ENCODE measurements at regions not wholly inside any gene's neighbourhood (a gene's known extent, or its start where the extent isn't known, plus 50 kb on each side); places are given as distances from the start of the nearest gene placed in this dataset.

DNA sequence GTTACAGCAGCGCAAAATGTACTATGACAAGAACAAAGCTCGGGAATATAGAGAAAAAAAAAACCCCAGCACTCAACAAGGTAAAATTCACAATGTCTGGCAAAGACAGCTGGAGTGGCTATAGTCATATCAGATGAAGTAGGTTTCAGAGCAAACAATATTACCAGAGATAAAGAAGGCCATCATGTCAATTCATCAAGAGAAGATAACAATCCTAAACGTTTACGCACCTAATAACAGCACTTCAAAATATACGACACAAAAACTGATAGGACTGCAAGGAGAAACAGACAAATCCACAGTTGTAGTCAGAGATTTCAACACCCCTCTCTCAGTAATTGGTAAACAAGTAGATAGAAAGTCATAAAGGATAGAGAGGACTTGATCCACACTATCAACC lies 455.2 kb downstream of the PTPRU start:
- no peaks in the 10 kb centered on the region for H3K27me3 ChIP-seq (ENCODE audit: insufficient read depth, low read length, poor library complexity, severe bottlenecking)
- no peaks in the 10 kb centered on the region for H3K36me3 ChIP-seq (ENCODE audit: insufficient read depth, low read length)
- H2AFZ ChIP-seq (ENCODE audit: low read length) = no peak overlapping the region
- no peak overlapping the region for H3K9ac ChIP-seq (ENCODE audit: low read depth, low read length, poor library complexity, severe bottlenecking)
- H4K20me1 ChIP-seq (ENCODE audit: insufficient read depth, low read length, poor library complexity, severe bottlenecking) = no peaks in the 10 kb centered on the region
- no peak overlapping the region for H3K4me3 ChIP-seq (ENCODE audit: low read length, poor library complexity, severe bottlenecking)
- TF ChIP-seq, protein P1, sequence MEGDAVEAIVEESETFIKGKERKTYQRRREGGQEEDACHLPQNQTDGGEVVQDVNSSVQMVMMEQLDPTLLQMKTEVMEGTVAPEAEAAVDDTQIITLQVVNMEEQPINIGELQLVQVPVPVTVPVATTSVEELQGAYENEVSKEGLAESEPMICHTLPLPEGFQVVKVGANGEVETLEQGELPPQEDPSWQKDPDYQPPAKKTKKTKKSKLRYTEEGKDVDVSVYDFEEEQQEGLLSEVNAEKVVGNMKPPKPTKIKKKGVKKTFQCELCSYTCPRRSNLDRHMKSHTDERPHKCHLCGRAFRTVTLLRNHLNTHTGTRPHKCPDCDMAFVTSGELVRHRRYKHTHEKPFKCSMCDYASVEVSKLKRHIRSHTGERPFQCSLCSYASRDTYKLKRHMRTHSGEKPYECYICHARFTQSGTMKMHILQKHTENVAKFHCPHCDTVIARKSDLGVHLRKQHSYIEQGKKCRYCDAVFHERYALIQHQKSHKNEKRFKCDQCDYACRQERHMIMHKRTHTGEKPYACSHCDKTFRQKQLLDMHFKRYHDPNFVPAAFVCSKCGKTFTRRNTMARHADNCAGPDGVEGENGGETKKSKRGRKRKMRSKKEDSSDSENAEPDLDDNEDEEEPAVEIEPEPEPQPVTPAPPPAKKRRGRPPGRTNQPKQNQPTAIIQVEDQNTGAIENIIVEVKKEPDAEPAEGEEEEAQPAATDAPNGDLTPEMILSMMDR (conservative IDR thresholded peaks at IDR 0.05; ENCODE audit: low read length) = no peak
- no peak for TF ChIP-seq EZH2phosphoT487 (IDR thresholded peaks at IDR 0.05; ENCODE audit: borderline replicate concordance)
- H3K9me3 ChIP-seq (ENCODE audit: insufficient read depth, low read depth, low read length) = no peaks in the 10 kb centered on the region
- no peaks in the 10 kb centered on the region for H3K9me2 ChIP-seq (replicated peaks; ENCODE audit: low read depth, low read length)
- H3K4me1 ChIP-seq (ENCODE audit: insufficient read depth, low read length, poor library complexity, severe bottlenecking) = no peaks in the 10 kb centered on the region
- H3K79me2 ChIP-seq (ENCODE audit: insufficient read depth, low read length) = no peaks in the 10 kb centered on the region
- H3K4me2 ChIP-seq (ENCODE audit: low read depth, low read length, poor library complexity, severe bottlenecking) = no peak overlapping the region
- H3F3A ChIP-seq (ENCODE audit: low read depth) = no peaks in the 10 kb centered on the region

DNA sequence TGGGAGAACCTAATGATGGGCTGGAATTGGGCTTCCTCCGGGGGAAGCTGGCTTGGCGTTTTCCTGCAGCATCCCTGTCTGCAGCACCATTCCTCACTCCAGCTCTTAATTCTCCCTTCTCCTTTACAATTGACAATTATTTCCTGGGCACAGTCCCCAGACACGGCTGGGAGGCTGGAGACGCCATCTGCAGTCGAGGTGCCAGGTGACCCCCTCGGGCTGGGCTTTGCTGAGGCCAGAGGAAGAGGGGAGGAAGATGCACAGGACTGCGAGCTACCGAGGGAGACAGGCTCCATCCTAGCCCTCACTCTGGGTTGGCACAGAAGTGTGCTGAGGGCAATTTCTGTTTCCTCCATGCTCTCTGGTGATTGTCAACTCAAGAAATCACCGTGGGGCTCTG lies 453.8 kb downstream of the PTPRU start:
- no peaks in the 10 kb centered on the region for H3K27me3 ChIP-seq (ENCODE audit: insufficient read depth, low read length, poor library complexity, severe bottlenecking)
- H3K4me2 ChIP-seq (ENCODE audit: low read depth, low read length, poor library complexity, severe bottlenecking) = no peak overlapping the region
- TF ChIP-seq EZH2phosphoT487 (IDR thresholded peaks at IDR 0.05; ENCODE audit: borderline replicate concordance) = no peak
- TF ChIP-seq, protein P1 (conservative IDR thresholded peaks at IDR 0.05; ENCODE audit: low read length) = no peak
- no peaks in the 10 kb centered on the region for H4K20me1 ChIP-seq (ENCODE audit: insufficient read depth, low read length, poor library complexity, severe bottlenecking)
- H3K79me2 ChIP-seq (ENCODE audit: insufficient read depth, low read length) = no peaks in the 10 kb centered on the region
- no peak overlapping the region for H3K4me3 ChIP-seq (ENCODE audit: low read length, poor library complexity, severe bottlenecking)
- H3F3A ChIP-seq (ENCODE audit: low read depth) = no peaks in the 10 kb centered on the region
- H3K9me3 ChIP-seq (ENCODE audit: insufficient read depth, low read depth, low read length) = no peaks in the 10 kb centered on the region
- no peaks in the 10 kb centered on the region for H3K9me2 ChIP-seq (replicated peaks; ENCODE audit: low read depth, low read length)
- H3K4me1 ChIP-seq (ENCODE audit: insufficient read depth, low read length, poor library complexity, severe bottlenecking) = no peaks in the 10 kb centered on the region
- H3K36me3 ChIP-seq (ENCODE audit: insufficient read depth, low read length) = no peaks in the 10 kb centered on the region
- no peak overlapping the region for H3K9ac ChIP-seq (ENCODE audit: low read depth, low read length, poor library complexity, severe bottlenecking)
- H2AFZ ChIP-seq (ENCODE audit: low read length) = no peak overlapping the region

DNA sequence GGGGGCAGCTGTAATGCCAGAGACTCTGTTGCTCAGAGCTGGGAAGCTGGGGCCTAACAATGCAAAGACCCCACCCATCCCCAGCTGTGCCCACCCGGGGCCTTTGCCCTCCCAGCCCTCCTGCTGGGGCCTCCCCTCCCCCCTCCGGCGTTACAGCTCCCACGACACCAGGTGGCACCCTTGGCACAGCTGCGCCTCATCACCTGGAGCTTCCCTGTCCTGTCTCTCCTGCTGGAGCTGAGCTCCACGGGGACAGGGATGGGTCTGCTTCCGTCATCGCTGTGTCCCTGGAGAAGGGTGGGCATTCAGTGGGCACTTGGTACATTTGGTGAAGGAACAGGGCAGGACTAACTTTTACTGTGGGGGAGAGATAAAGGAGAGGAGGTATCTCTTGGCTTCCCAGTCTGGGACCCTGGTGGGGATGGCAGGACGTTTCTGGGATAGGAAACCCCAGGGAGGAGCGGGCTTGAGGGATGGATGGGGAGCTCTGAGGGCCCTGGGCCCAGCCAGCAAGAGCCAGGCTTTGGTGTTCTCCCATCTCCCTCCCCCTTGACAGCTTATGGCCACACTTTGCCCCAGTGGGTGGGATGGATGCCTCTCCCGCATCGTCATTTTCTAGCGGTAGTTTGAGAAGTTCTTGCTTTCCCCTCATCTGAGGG lies 453.2 kb downstream of the PTPRU start:
- Histone ChIP-seq H3K4me2 (ENCODE audit: low read depth, low read length, poor library complexity, severe bottlenecking) (no peak overlapping the region), H3K9me2 (replicated peaks; ENCODE audit: low read depth, low read length) (no peaks in the 10 kb centered on the region), H4K20me1 (ENCODE audit: insufficient read depth, low read length, poor library complexity, severe bottlenecking) (no peaks in the 10 kb centered on the region), H3K27me3 (ENCODE audit: insufficient read depth, low read length, poor library complexity, severe bottlenecking) (no peaks in the 10 kb centered on the region), H3K9ac (ENCODE audit: low read depth, low read length, poor library complexity, severe bottlenecking) (no peak overlapping the region), H3K79me2 (ENCODE audit: insufficient read depth, low read length) (no peaks in the 10 kb centered on the region), H2AFZ (ENCODE audit: low read length) (no peak overlapping the region), H3K36me3 (ENCODE audit: insufficient read depth, low read length) (no peaks in the 10 kb centered on the region), H3F3A (ENCODE audit: low read depth) (no peaks in the 10 kb centered on the region), H3K4me3 (ENCODE audit: low read length, poor library complexity, severe bottlenecking) (no peak overlapping the region), H3K9me3 (ENCODE audit: insufficient read depth, low read depth, low read length) (no peaks in the 10 kb centered on the region), H3K4me1 (ENCODE audit: insufficient read depth, low read length, poor library complexity, severe bottlenecking) (no peaks in the 10 kb centered on the region)
- TF ChIP-seq, protein P1 (conservative IDR thresholded peaks at IDR 0.05; ENCODE audit: low read length) = no peak
- TF ChIP-seq EZH2phosphoT487 (IDR thresholded peaks at IDR 0.05; ENCODE audit: borderline replicate concordance) = no peak
